ENCODE measurements at regions not wholly inside any gene's neighbourhood (a gene's known extent, or its start where the extent isn't known, plus 50 kb on each side); places are given as distances from the start of the nearest gene placed in this dataset.
"Not testable (repeated sequence)": the region's sequence is repeated elsewhere in the genome, so short reads cannot be mapped to it uniquely, and the experiment has no call there.

GRCh38 chr6:170201361-170201760, 89.5 kb downstream of the DLL1 start:
- Histone ChIP-seq H3K27ac (no peak overlapping the region), H3K4me3 (no peak overlapping the region), H3K4me1 (replicated peaks in 1 of 2) (no peaks in the 10 kb centered on the region)
- no peak for ATAC-seq (replicated peaks in 6 of 8)
- WGBS, 10 experiments = 0 to 100% (median 86%) methylated on average over 1 to 7 of the region's 8 CpGs; no CpG with 5 or more reads in 1 of the 10 experiments
- in situ Hi-C loops (cut with MboI; ENCODE audit: low pct_unique_long_range_greater_than_20kb in 2 of 9, low sequenced_read_pairs in 9 of 9, unreplicated experiment in 9 of 9) = no loop called here

- in situ Hi-C loops (cut with MboI; ENCODE audit: low pct_unique_long_range_greater_than_20kb in 2 of 9, low sequenced_read_pairs in 9 of 9, unreplicated experiment in 9 of 9) = no loop called here
- H3K4me1 ChIP-seq (replicated peaks in 1 of 2) = no peaks in the 10 kb centered on the region
- H3K27ac ChIP-seq = no peak overlapping the region
- H3K4me3 ChIP-seq = no peak overlapping the region
- ATAC-seq (replicated peaks in 6 of 8) = peak in 1 of 8 experiments; percentile 54
- 11 to 100% (median 88%) methylated on average over 1 to 9 of the region's 9 CpGs; no CpG with 5 or more reads in 1 of the 10 experiments for WGBS, 10 experiments
Measured at GRCh38 chr6:170200458-170200891, 90.4 kb downstream of the DLL1 start.

- in situ Hi-C loops (cut with MboI; ENCODE audit: low pct_unique_long_range_greater_than_20kb in 2 of 9, low sequenced_read_pairs in 9 of 9, unreplicated experiment in 9 of 9) = no loop called here
- H3K4me3 ChIP-seq = no peak overlapping the region
- 14 to 100% (median 85%) methylated on average over 1 to 6 of the region's 6 CpGs; no CpG with 5 or more reads in 1 of the 10 experiments for WGBS, 10 experiments
- no peak overlapping the region for H3K27ac ChIP-seq
- ATAC-seq (replicated peaks in 6 of 8) = no peak
- H3K4me1 ChIP-seq (replicated peaks in 1 of 2) = no peaks in the 10 kb centered on the region
Measured at GRCh38 chr6:170199716-170200115, 91.2 kb downstream of the DLL1 start.

GRCh38 chr6:170198298-170198697, 92.6 kb downstream of the DLL1 start:
- no peak for ATAC-seq (replicated peaks in 6 of 8)
- WGBS, 10 experiments = 8 to 85% (median 67%) methylated on average over 1 to 2 of the region's 2 CpGs; no CpG with 5 or more reads in 1 of the 10 experiments
- H3K27ac ChIP-seq = no peak overlapping the region
- H3K4me1 ChIP-seq (replicated peaks in 1 of 2) = no peaks in the 10 kb centered on the region
- no peak overlapping the region for H3K4me3 ChIP-seq
- in situ Hi-C loops (cut with MboI; ENCODE audit: low pct_unique_long_range_greater_than_20kb in 2 of 9, low sequenced_read_pairs in 9 of 9, unreplicated experiment in 9 of 9) = no loop called here

- WGBS, 10 experiments = 17 to 100% (median 79%) methylated on average over 1 to 5 of the region's 13 CpGs; no CpG with 5 or more reads in 4 of the 10 experiments
- H3K27ac ChIP-seq = no peak overlapping the region
- no peak overlapping the region for H3K4me3 ChIP-seq
- peaks cover under 1 to 3% of the 10 kb centered on the region in 2 donors for H3K4me1 ChIP-seq (replicated peaks in 1 of 2)
- no peak for ATAC-seq (replicated peaks in 6 of 8)
- in situ Hi-C loops (cut with MboI; ENCODE audit: low pct_unique_long_range_greater_than_20kb in 2 of 9, low sequenced_read_pairs in 9 of 9, unreplicated experiment in 9 of 9) = no loop called here
Measured at GRCh38 chr6:170193326-170193821, 97.5 kb downstream of the DLL1 start.

- Histone ChIP-seq H3K4me3 (no peak overlapping the region), H3K4me1 (replicated peaks in 1 of 2) (peaks cover 3 to 5% of the 10 kb centered on the region in 2 donors), H3K27ac (no peak overlapping the region)
- 33 to 87% (median 67%) methylated on average over 1 to 5 of the region's 5 CpGs; no CpG with 5 or more reads in 3 of the 10 experiments for WGBS, 10 experiments
- in situ Hi-C loops (cut with MboI; ENCODE audit: low pct_unique_long_range_greater_than_20kb in 2 of 9, low sequenced_read_pairs in 9 of 9, unreplicated experiment in 9 of 9) = no loop called here
- no peak for ATAC-seq (replicated peaks in 6 of 8)
Measured at GRCh38 chr6:170192905-170193304, 98.0 kb downstream of the DLL1 start.

DNA sequence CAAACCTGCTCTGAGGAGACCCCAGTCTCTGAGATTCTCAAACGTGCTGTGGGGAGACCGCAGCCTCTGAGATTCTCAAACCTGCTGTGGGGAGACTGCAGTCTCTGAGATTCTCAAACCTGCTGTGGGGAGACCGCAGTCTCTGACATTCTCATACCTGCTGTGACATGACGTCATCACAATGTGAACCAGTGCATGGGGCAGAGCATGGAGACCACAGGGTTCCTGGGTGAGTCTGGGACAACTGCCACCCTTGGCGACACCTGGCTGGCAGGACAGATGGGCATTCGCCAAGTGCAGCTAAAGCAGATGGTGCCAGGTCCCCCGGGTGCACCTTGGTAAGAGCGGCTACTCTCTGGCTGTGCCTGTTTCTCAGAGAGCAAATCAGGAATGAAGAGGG, 98.8 kb downstream of the DLL1 start:
- H3K27ac ChIP-seq; ATAC-seq (replicated peaks in 6 of 8); in situ Hi-C loops (cut with MboI; ENCODE audit: low pct_unique_long_range_greater_than_20kb in 2 of 9, low sequenced_read_pairs in 9 of 9, unreplicated experiment in 9 of 9); H3K4me3 ChIP-seq; H3K4me1 ChIP-seq (replicated peaks in 1 of 2): not testable (repeated sequence)
- WGBS, 10 experiments = 49 to 92% (median 65%) methylated on average over 1 to 4 of the region's 8 CpGs; no CpG with 5 or more reads in 4 of the 10 experiments

DNA sequence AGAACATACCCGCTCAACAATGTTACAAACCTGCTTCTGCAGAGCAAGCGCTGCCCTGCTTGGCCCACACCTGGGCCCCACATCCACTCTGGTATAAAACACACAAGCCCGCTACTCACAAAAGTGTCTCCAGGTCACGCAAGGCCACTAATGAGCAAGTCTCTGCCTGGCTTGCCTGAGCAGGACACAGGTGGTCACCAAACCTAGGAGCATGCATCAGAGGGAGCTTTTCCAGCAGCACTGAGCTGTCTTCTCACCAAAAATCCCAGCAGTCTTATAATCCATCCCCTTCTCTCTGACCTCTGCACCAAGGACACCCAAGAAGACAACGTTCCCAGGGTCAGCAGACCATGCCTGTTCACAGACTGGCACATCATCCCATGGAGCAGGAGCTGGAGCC, 100.8 kb downstream of the DLL1 start:
- Histone ChIP-seq H3K4me3 (no peak overlapping the region), H3K4me1 (replicated peaks in 1 of 2) (peaks cover 3 to 5% of the 10 kb centered on the region in 2 donors), H3K27ac (no peak overlapping the region)
- in situ Hi-C loops (cut with MboI; ENCODE audit: low pct_unique_long_range_greater_than_20kb in 2 of 9, low sequenced_read_pairs in 9 of 9, unreplicated experiment in 9 of 9) = no loop called here
- no peak for ATAC-seq (replicated peaks in 6 of 8)
- WGBS, 10 experiments = 49 to 100% (median 89%) methylated on average over 1 to 5 of the region's 5 CpGs; no CpG with 5 or more reads in 3 of the 10 experiments

DNA sequence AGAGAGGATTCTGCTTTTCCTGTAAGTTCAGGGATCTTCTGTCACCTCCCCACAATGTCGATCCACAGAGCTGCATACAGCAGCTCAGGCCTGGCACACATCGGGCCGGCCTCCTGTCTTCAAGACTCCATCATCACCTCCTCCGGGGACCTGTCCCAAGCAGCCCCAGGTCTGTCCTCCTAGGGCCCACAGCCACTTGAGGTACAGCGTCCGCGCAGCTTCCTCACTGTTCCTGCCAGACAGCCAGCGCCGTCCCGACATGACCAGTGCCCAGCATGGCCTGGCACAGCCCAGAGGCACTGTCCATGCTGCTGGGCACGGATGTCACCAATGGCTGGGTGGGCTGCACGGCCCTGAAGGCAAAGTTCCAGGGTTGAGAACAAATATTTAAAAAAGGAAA, 101.6 kb downstream of the DLL1 start:
- ATAC-seq (replicated peaks in 6 of 8) = no peak
- Histone ChIP-seq H3K27ac (no peak overlapping the region), H3K4me3 (no peak overlapping the region), H3K4me1 (replicated peaks in 1 of 2) (peaks cover 3 to 6% of the 10 kb centered on the region in 2 donors)
- WGBS, 10 experiments = 0 to 89% (median 81%) methylated on average over 1 to 12 of the region's 12 CpGs; no CpG with 5 or more reads in 4 of the 10 experiments
- in situ Hi-C loops (cut with MboI; ENCODE audit: low pct_unique_long_range_greater_than_20kb in 2 of 9, low sequenced_read_pairs in 9 of 9, unreplicated experiment in 9 of 9) = no loop called here

GRCh38 chr6:170188571-170189001, 102.3 kb downstream of the DLL1 start:
- Histone ChIP-seq H3K4me3 (no peak overlapping the region), H3K4me1 (replicated peaks in 1 of 2) (peaks cover 6 to 8% of the 10 kb centered on the region in 2 donors), H3K27ac (no peak overlapping the region)
- 20 to 43% (median 20%) methylated on average over 1 to 4 of the region's 6 CpGs; no CpG with 5 or more reads in 7 of the 10 experiments for WGBS, 10 experiments
- ATAC-seq (replicated peaks in 6 of 8) = no peak
- in situ Hi-C loops (cut with MboI; ENCODE audit: low pct_unique_long_range_greater_than_20kb in 2 of 9, low sequenced_read_pairs in 9 of 9, unreplicated experiment in 9 of 9) = no loop called here

DNA sequence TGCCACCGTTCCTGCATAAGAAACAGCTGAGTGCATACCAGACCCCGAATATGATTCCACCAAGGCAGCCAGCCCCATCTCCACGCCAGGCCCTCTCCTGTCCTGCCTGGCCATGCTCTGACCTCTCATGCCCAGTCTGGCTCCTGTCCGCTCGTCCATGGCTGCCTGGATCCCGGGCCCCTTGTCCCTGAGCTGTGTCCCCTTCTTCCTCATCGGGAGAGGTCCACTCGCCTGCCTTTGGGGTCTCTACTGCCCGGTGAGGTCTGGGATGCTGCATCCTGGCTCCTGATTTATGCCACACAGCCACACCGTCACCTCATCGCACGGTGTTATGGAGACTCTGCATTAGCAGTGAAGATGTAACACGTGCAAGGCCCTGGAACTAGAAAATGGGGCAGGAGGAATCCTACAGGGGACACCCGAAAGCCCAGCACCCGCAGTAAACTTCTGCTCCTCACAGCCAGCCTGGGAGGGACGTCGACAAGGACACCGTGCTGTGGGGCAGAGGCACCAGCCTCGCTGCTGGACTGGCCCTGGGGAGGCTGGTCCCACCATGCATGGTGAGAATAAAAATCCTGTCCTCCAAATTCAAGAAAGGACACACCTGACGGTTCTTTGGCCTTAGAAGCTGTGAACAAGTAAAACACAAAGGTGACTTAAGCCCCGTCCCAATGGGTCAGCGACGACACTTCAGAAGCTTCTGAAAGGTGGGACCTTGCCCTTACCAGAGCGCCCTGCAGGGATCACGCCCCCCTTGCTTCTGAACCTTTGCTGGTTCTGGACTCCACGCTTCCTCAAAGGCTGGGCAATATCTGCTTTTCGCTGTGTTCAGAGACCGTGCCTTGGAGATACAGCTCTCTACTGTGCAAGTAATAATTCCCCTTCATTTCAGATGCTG, 103.0 kb downstream of the DLL1 start:
- Histone ChIP-seq H3K4me3 (no peak overlapping the region), H3K27ac (no peak overlapping the region), H3K4me1 (replicated peaks in 1 of 2) (peaks cover 6 to 8% of the 10 kb centered on the region in 2 donors)
- in situ Hi-C loops (cut with MboI; ENCODE audit: low pct_unique_long_range_greater_than_20kb in 2 of 9, low sequenced_read_pairs in 9 of 9, unreplicated experiment in 9 of 9) = no loop called here
- 20 to 100% (median 72%) methylated on average over 1 to 13 of the region's 28 CpGs; no CpG with 5 or more reads in 2 of the 10 experiments for WGBS, 10 experiments
- no peak for ATAC-seq (replicated peaks in 6 of 8)

- Histone ChIP-seq H3K4me3 (no peak overlapping the region), H3K4me1 (replicated peaks in 1 of 2) (peaks cover 6 to 8% of the 10 kb centered on the region in 2 donors), H3K27ac (no peak overlapping the region)
- in situ Hi-C loops (cut with MboI; ENCODE audit: low pct_unique_long_range_greater_than_20kb in 2 of 9, low sequenced_read_pairs in 9 of 9, unreplicated experiment in 9 of 9) = no loop called here
- no peak for ATAC-seq (replicated peaks in 6 of 8)
- 79 to 100% (median 93%) methylated on average over 1 to 5 of the region's 18 CpGs; no CpG with 5 or more reads in 4 of the 10 experiments for WGBS, 10 experiments
Measured at GRCh38 chr6:170186941-170187668, 103.8 kb downstream of the DLL1 start.
